Omental fat pad (tissue), 3 donors: ENCODE measurements at regions not wholly inside any gene's neighbourhood (a gene's known extent, or its start where the extent isn't known, plus 50 kb on each side); places are given as distances from the start of the nearest gene placed in this dataset.
"Not testable (repeated sequence)": the region's sequence is repeated elsewhere in the genome, so short reads cannot be mapped to it uniquely, and the experiment has no call there.

Source experiments
- ATAC-seq: fragments of 150-250 bp; one replicate; pipeline ENCODE4 v1.9.1; 2016; ENCODE audit warnings: mild to moderate bottlenecking, moderate library complexity; ENCODE audit not compliant: low FRiP score
- DNase-seq: peaks from one replicate; pipeline ENCODE4 v3.0.0-alpha.2; 2019; ENCODE audit warnings: low spot score
- CTCF ChIP-seq, 3 donors: fragments of 450-650 bp; IDR thresholded peaks; one replicate each; pipeline ENCODE4 v1.5.1; 2016 to 2017; ENCODE audit warnings: antibody characterized with exemption in 3 of 3, mild to moderate bottlenecking in 3 of 3, moderate library complexity in 2 of 3

DNA sequence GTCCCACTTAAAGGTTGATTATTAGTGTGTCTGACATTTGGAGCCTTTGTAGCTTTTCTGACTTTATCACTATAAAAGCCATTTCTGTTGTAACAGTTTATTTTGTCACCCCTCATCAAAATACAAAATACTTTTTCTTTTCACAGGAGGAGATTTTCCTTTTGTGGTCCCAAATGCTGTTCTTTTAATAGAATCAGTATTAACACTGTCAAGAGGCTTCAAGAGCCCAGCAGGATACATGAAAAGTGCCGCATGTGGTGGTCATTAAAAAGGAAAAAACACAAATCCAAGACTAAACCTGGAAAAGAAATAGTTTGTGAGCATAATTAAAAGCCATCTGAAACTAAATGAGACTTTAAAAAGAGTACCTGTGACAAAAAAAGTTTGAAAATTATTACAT lies 515.7 kb downstream of the DCDC2C start:
- no peak for DNase-seq
- ATAC-seq: no peak
- no peak for TF ChIP-seq CTCF (IDR thresholded peaks at IDR 0.05)

- ATAC-seq (no peak), DNase-seq (no peak)
- no peak for TF ChIP-seq CTCF (IDR thresholded peaks at IDR 0.05)
Observed at GRCh38 chr2:4219571-4219970, 516.2 kb downstream of the DCDC2C start.

- no peak for ATAC-seq
- no peak for TF ChIP-seq CTCF (IDR thresholded peaks at IDR 0.05)
- DNase-seq: no peak
Observed at GRCh38 chr2:4221434-4221833, 518.1 kb downstream of the DCDC2C start.

DNA sequence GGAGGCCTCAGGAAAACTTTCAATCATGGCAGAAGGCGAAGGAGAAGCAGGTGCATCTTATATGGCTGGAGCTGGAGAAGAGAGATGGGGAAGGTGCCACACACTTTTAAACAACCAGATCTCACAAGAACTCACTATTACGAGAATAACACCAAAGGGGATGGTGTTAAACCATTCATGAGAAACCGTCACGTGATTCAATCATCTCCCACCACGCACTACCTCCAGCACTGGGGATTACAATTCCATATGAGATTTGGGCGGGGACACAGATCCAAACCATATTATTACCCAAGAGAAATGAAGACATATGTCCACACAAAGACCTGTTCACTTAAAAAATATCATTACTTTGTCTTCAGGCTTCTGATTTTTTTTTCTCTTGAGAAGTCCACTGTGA lies 518.5 kb downstream of the DCDC2C start:
- DNase-seq: no peak
- no peak for TF ChIP-seq CTCF (IDR thresholded peaks at IDR 0.05)
- no peak for ATAC-seq

DNA sequence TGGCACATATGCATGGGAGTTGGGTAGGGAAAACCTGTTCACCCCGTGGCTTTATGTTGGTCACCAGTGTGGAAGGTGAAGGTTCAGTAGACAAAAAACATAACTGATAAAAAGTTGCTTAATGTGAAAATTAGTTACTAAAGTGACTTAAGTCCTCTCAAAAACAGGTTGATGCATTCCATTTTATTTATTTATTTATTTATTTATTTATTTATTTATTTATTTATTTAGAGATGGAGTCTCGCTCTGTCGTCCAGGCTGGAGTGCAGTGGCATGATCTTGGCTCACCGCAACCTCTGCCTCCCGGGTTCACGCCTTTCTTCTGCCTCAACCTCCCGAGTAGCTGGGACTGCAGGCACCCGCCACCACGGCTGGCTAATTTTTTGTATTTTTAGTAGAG lies 541.0 kb downstream of the DCDC2C start:
- ATAC-seq, DNase-seq: not testable (repeated sequence)

GRCh38 chr2:4246364-4247131 lies 543.2 kb downstream of the DCDC2C start:
- DNase-seq: no peak
- TF ChIP-seq CTCF (IDR thresholded peaks at IDR 0.05): no peak
- ATAC-seq: no peak

DNA sequence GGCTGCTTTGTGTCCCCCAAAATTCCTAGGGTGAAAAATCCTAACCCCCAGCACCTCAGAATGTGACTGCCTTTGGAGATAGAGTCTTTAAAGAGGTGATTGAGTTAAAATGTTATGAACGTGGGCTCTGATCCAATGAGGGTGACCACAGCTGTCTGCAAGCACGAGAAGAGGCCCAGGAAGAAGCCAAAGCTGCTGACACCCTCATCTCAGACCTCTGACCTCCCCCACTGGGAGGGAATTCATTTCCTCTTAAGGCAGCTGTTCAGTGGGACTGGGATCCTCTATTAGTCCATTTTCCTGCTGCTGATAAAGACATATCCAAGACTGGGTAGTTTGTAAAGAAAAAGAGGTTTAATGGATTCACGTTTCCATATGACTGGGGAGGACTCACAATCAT lies 544.4 kb downstream of the DCDC2C start:
- no peak for DNase-seq
- no peak for ATAC-seq
- TF ChIP-seq CTCF (IDR thresholded peaks at IDR 0.05): no peak
